Limb (tissue), 2 donors: ENCODE measurements at regions not wholly inside any gene's neighbourhood (a gene's known extent, or its start where the extent isn't known, plus 50 kb on each side); places are given as distances from the start of the nearest gene placed in this dataset.
A peak's percentile ranks its signal among the peaks of the same experiment; 100 is the strongest.
"Not testable (repeated sequence)": the region's sequence is repeated elsewhere in the genome, so short reads cannot be mapped to it uniquely, and the experiment has no call there.

ENCODE experiments used
- DNase-seq, 2 donors: peaks; one replicate each; pipeline ENCODE4 v3.0.0-alpha.2; 2016; ENCODE audit errors: extremely low spot score in 2 of 2

- peak in 1 of 2 donors; percentile 13 for DNase-seq
Measured at GRCh38 chr6:81130061-81130460, 622.4 kb downstream of the TENT5A start.

GRCh38 chr6:81128671-81129070 lies 623.8 kb downstream of the TENT5A start:
- DNase-seq: no peak

GRCh38 chr6:81126150-81126549 lies 626.3 kb downstream of the TENT5A start:
- no peak for DNase-seq

- DNase-seq: no peak
Measured at GRCh38 chr6:81120280-81120679, 632.2 kb downstream of the TENT5A start.

GRCh38 chr6:81105998-81106397 lies 646.5 kb downstream of the TENT5A start:
- no peak for DNase-seq

- DNase-seq: no peak
Measured at GRCh38 chr6:81098109-81098814, 654.2 kb downstream of the TENT5A start.

- DNase-seq: not testable (repeated sequence)
Measured at GRCh38 chr6:81096464-81096863, 656.0 kb downstream of the TENT5A start.

- DNase-seq: no peak
Measured at GRCh38 chr6:81093051-81093450, 659.4 kb downstream of the TENT5A start.

GRCh38 chr6:81088145-81088544 lies 664.3 kb downstream of the TENT5A start:
- no peak for DNase-seq

- DNase-seq: peak in 1 of 2 donors; percentile 10
Measured at GRCh38 chr6:81086991-81087390, 665.5 kb downstream of the TENT5A start.

- DNase-seq: no peak
Measured at GRCh38 chr6:81085431-81085790, 667.1 kb downstream of the TENT5A start.

- peak in 1 of 2 donors; percentile 10 for DNase-seq
Measured at GRCh38 chr6:81084776-81085430, 667.6 kb downstream of the TENT5A start.

- DNase-seq: peak in 1 of 2 donors; percentile 44
Measured at GRCh38 chr6:81075974-81076373, 676.5 kb downstream of the TENT5A start.

- no peak for DNase-seq
Measured at GRCh38 chr6:81073318-81073717, 679.2 kb downstream of the TENT5A start.

GRCh38 chr6:81071121-81071520 lies 681.4 kb downstream of the TENT5A start:
- DNase-seq: no peak

GRCh38 chr6:81067057-81067456 lies 685.4 kb downstream of the TENT5A start:
- no peak for DNase-seq

- DNase-seq: no peak
Measured at GRCh38 chr6:81063891-81064290, 688.6 kb downstream of the TENT5A start.

- no peak for DNase-seq
Measured at GRCh38 chr6:81054036-81054435, 698.4 kb downstream of the TENT5A start.

- no peak for DNase-seq
Measured at GRCh38 chr6:81051952-81052351, 700.5 kb downstream of the TENT5A start.

GRCh38 chr6:81049425-81050042 lies 702.9 kb downstream of the TENT5A start:
- no peak for DNase-seq

GRCh38 chr6:81031416-81031815 lies 721.1 kb downstream of the TENT5A start:
- DNase-seq: no peak

- no peak for DNase-seq
Measured at GRCh38 chr6:81026041-81026553, 726.4 kb downstream of the TENT5A start.

GRCh38 chr6:81023709-81024108 lies 728.8 kb downstream of the TENT5A start:
- no peak for DNase-seq
